ENCODE measurements at regions not wholly inside any gene's neighbourhood (a gene's known extent, or its start where the extent isn't known, plus 50 kb on each side); places are given as distances from the start of the nearest gene placed in this dataset.

DNA sequence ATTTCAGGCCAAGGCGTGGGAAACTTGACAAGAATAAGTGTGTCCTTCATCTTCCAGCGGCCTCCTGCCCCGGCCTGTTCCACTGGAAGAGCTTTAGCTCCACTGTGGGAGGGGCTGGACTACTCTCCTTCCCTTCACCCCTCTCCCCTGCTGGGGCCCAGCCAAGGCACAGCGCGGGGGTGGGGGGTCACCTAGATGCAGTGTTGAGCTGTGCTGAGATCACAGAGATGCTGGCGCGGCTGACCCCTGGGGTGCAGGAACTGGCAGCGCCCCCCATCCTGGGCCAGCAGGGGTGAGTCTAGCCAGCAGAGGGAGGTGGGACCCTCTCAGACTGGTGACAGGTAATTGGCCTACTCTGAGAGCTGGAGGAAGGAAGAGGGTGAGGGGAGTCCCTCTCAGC, 111.8 kb upstream of the LHX1 start:
- TF ChIP-seq, protein P1, sequence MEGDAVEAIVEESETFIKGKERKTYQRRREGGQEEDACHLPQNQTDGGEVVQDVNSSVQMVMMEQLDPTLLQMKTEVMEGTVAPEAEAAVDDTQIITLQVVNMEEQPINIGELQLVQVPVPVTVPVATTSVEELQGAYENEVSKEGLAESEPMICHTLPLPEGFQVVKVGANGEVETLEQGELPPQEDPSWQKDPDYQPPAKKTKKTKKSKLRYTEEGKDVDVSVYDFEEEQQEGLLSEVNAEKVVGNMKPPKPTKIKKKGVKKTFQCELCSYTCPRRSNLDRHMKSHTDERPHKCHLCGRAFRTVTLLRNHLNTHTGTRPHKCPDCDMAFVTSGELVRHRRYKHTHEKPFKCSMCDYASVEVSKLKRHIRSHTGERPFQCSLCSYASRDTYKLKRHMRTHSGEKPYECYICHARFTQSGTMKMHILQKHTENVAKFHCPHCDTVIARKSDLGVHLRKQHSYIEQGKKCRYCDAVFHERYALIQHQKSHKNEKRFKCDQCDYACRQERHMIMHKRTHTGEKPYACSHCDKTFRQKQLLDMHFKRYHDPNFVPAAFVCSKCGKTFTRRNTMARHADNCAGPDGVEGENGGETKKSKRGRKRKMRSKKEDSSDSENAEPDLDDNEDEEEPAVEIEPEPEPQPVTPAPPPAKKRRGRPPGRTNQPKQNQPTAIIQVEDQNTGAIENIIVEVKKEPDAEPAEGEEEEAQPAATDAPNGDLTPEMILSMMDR (IDR thresholded peaks at IDR 0.05; ENCODE audit: poor library complexity), result no peak
- TF ChIP-seq EZH2 (IDR thresholded peaks at IDR 0.05; ENCODE audit: borderline replicate concordance) (no peak), EZH2phosphoT487 (IDR thresholded peaks at IDR 0.05; ENCODE audit: low read depth, severe bottlenecking, unreplicated experiment) (no peak)

All from hepatocyte (in vitro differentiated cells).